WTC11 (cell line): ENCODE measurements at regions not wholly inside any gene's neighbourhood (a gene's known extent, or its start where the extent isn't known, plus 50 kb on each side); places are given as distances from the start of the nearest gene placed in this dataset.

Experiments
- ATAC-seq: fragments of 200-7000 bp; cut with Tn5 transposase; 2 replicates; pipeline ENCODE4 v1.10.0; 2021; ENCODE audit warnings: mild to moderate bottlenecking, moderate library complexity
- CTCF ChIA-PET: fragments of 300-600 bp; sonication (Branson Sonifier 250); formaldehyde crosslinking; loops from one replicate; lab custom pipeline; 2021; ENCODE audit warnings: antibody characterized with exemption; lab: Charles Lee
- POLR2A ChIA-PET: fragments of 350-600 bp; sonication (Branson Sonifier 250); formaldehyde crosslinking; loops from one replicate; lab custom pipeline; 2021; ENCODE audit warnings: antibody characterized with exemption; lab: Charles Lee
- DNase-seq: peaks from one replicate; pipeline ENCODE4 v3.0.0; 2021; ENCODE audit warnings: low spot score
- H3K27ac Mint-ChIP-seq: 2 replicates; pipeline ENCODE4 v1.8.0; 2021; ENCODE audit warnings: mixed read lengths
- H3K27me3 Mint-ChIP-seq: 2 replicates; pipeline ENCODE4 v1.8.0; 2021; ENCODE audit warnings: low read depth, mild to moderate bottlenecking, moderate library complexity, mixed read lengths
- H3K36me3 Mint-ChIP-seq: 2 replicates; pipeline ENCODE4 v1.8.0; 2021; ENCODE audit warnings: mixed read lengths
- H3K4me1 Mint-ChIP-seq: 2 replicates; pipeline ENCODE4 v1.8.0; 2022; ENCODE audit warnings: mixed read lengths
- H3K4me3 Mint-ChIP-seq: 2 replicates; pipeline ENCODE4 v1.8.0; 2021; ENCODE audit warnings: mild to moderate bottlenecking, moderate library complexity, mixed read lengths
- H3K9me3 Mint-ChIP-seq: 2 replicates; pipeline ENCODE4 v1.8.0; 2021; ENCODE audit warnings: mixed read lengths
- ATF2 ChIP-seq: sonication (generic); formaldehyde crosslinking; IDR thresholded peaks from 2 replicates; pipeline ENCODE4 v1.8.1; 2022; ENCODE audit warnings: low read depth, missing genetic modification reagents, borderline replicate concordance
- ATF3 ChIP-seq: sonication (generic); formaldehyde crosslinking; conservative IDR thresholded peaks from 2 replicates; pipeline ENCODE4 v1.8.1; 2022; ENCODE audit warnings: mild to moderate bottlenecking, missing genetic modification reagents
- E2F1 ChIP-seq: sonication (generic); formaldehyde crosslinking; IDR thresholded peaks from 2 replicates; pipeline ENCODE4 v1.8.0; 2022; ENCODE audit warnings: mild to moderate bottlenecking, missing genetic modification reagents
- E2F4 ChIP-seq: sonication (generic); formaldehyde crosslinking; IDR thresholded peaks from 2 replicates; pipeline ENCODE4 v1.8.1; 2022; ENCODE audit warnings: low read depth, mild to moderate bottlenecking, moderate library complexity, missing genetic modification reagents, borderline replicate concordance
- ESRRA ChIP-seq: sonication (generic); formaldehyde crosslinking; IDR thresholded peaks from 2 replicates; pipeline ENCODE4 v1.8.1; 2022; ENCODE audit warnings: mild to moderate bottlenecking, missing genetic modification reagents, borderline replicate concordance
- ETV6 ChIP-seq: sonication (generic); formaldehyde crosslinking; IDR thresholded peaks from 2 replicates; pipeline ENCODE4 v1.8.1; 2022; ENCODE audit warnings: mild to moderate bottlenecking, missing genetic modification reagents
- GABPB1 ChIP-seq: sonication (generic); formaldehyde crosslinking; IDR thresholded peaks from 2 replicates; pipeline ENCODE4 v1.8.1; 2023; ENCODE audit warnings: mild to moderate bottlenecking, missing genetic modification reagents
- IRF1 ChIP-seq: sonication (generic); formaldehyde crosslinking; IDR thresholded peaks from 2 replicates; pipeline ENCODE4 v1.8.0; 2023; ENCODE audit warnings: missing genetic modification reagents
- IRF2 ChIP-seq: sonication (generic); formaldehyde crosslinking; IDR thresholded peaks from 2 replicates; pipeline ENCODE4 v1.8.0; 2022; ENCODE audit warnings: low read depth, missing genetic modification reagents, borderline replicate concordance
- JUN ChIP-seq: sonication (generic); formaldehyde crosslinking; IDR thresholded peaks from 2 replicates; pipeline ENCODE4 v1.8.0; 2023; ENCODE audit warnings: mild to moderate bottlenecking, missing genetic modification reagents
- MLX ChIP-seq: sonication (generic); formaldehyde crosslinking; IDR thresholded peaks from 2 replicates; pipeline ENCODE4 v1.8.1; 2023; ENCODE audit warnings: mild to moderate bottlenecking, missing genetic modification reagents, moderate library complexity
- MXD4 ChIP-seq: fragments of 250-450 bp; sonication (Bioruptor Pico); IDR thresholded peaks from 2 replicates; pipeline ENCODE4 v1.8.0; 2021; ENCODE audit warnings: mild to moderate bottlenecking, moderate library complexity, borderline replicate concordance
- NR1H2 ChIP-seq: sonication (generic); formaldehyde crosslinking; IDR thresholded peaks from 2 replicates; pipeline ENCODE4 v1.9.0; 2021; ENCODE audit warnings: mild to moderate bottlenecking, moderate library complexity, missing genetic modification reagents
- NR3C1 ChIP-seq: sonication (generic); formaldehyde crosslinking; conservative IDR thresholded peaks from 2 replicates; pipeline ENCODE4 v1.8.1; 2023; ENCODE audit warnings: low read depth, mild to moderate bottlenecking, missing genetic modification reagents
- OVOL2 ChIP-seq: fragments of 250-450 bp; sonication (Bioruptor Pico); IDR thresholded peaks from 2 replicates; pipeline ENCODE4 v1.9.0; 2021; ENCODE audit warnings: mild to moderate bottlenecking, borderline replicate concordance
- RELA ChIP-seq: sonication (generic); formaldehyde crosslinking; IDR thresholded peaks from 2 replicates; pipeline ENCODE4 v1.8.1; 2022; ENCODE audit warnings: missing genetic modification reagents, mild to moderate bottlenecking, borderline replicate concordance
- TEAD4 ChIP-seq: sonication (generic); formaldehyde crosslinking; IDR thresholded peaks from 2 replicates; pipeline ENCODE4 v1.8.0; 2022; ENCODE audit warnings: mild to moderate bottlenecking, missing genetic modification reagents
- TP53 ChIP-seq: sonication (generic); formaldehyde crosslinking; IDR thresholded peaks from 2 replicates; pipeline ENCODE4 v1.8.1; 2023; ENCODE audit warnings: mild to moderate bottlenecking, missing genetic modification reagents
- USF1 ChIP-seq: sonication (generic); formaldehyde crosslinking; IDR thresholded peaks from 2 replicates; pipeline ENCODE4 v1.8.0; 2022; ENCODE audit warnings: mild to moderate bottlenecking, missing genetic modification reagents
- ZNF138 ChIP-seq: sonication (generic); formaldehyde crosslinking; conservative IDR thresholded peaks from 2 replicates; pipeline ENCODE4 v1.8.1; 2022; ENCODE audit warnings: mild to moderate bottlenecking, moderate library complexity, missing genetic modification reagents
- ZNF232 ChIP-seq: sonication (generic); formaldehyde crosslinking; IDR thresholded peaks from 2 replicates; pipeline ENCODE4 v1.8.0; 2022; ENCODE audit warnings: mild to moderate bottlenecking, missing genetic modification reagents
- ZNF416 ChIP-seq: fragments of 250-450 bp; sonication (Bioruptor Pico); IDR thresholded peaks from 2 replicates; pipeline ENCODE4 v1.9.0; 2021; ENCODE audit warnings: mild to moderate bottlenecking, inconsistent platforms
- ZNF423 ChIP-seq: fragments of 250-450 bp; sonication (Bioruptor Pico); IDR thresholded peaks from 2 replicates; pipeline ENCODE4 v2.1.2; 2022; ENCODE audit warnings: mild to moderate bottlenecking, moderate library complexity
- ZNF512 ChIP-seq: sonication (generic); formaldehyde crosslinking; IDR thresholded peaks from 2 replicates; pipeline ENCODE4 v1.8.1; 2022; ENCODE audit warnings: missing genetic modification reagents, borderline replicate concordance
- ZSCAN18 ChIP-seq: fragments of 250-450 bp; sonication (Bioruptor Pico); IDR thresholded peaks from 2 replicates; pipeline ENCODE4 v2.1.2; 2022; ENCODE audit warnings: mild to moderate bottlenecking, moderate library complexity

- Mint-ChIP-seq H3K4me1 (peaks cover 21% of the 10 kb centered on the region), H3K27me3 (no peaks in the 10 kb centered on the region), H3K36me3 (no peaks in the 10 kb centered on the region), H3K4me3 (no peak overlapping the region), H3K27ac (no peak overlapping the region), H3K9me3 (no peaks in the 10 kb centered on the region)
- TF ChIP-seq NR3C1, result no peak
- 0 out of 2 replicates have a peak, but pooled peaks have one; percentile 9 for TF ChIP-seq ZNF423
- CTCF ChIA-PET, result no interaction called here
- POLR2A ChIA-PET, result no interaction called here
- DNase-seq, result peak; percentile 27
- ATAC-seq, result peak; percentile 74
Observed at GRCh38 chr4:58093352-58093751, 983.2 kb upstream of the IGFBP7 start.

- peaks cover 8% of the 10 kb centered on the region for H3K9me3 Mint-ChIP-seq
- peaks cover 21% of the 10 kb centered on the region for H3K4me1 Mint-ChIP-seq
- H3K27ac Mint-ChIP-seq, result no peak overlapping the region
- peaks cover 6% of the 10 kb centered on the region for H3K36me3 Mint-ChIP-seq
- no peak for DNase-seq
- CTCF ChIA-PET, result no interaction called here
- POLR2A ChIA-PET, result no interaction called here
- H3K4me3 Mint-ChIP-seq, result no peak overlapping the region
- no peak for TF ChIP-seq MLX (CRISPR knock-in tag)
- TF ChIP-seq ZNF416 (CRISPR knock-in tag), result no peak
- no peak for TF ChIP-seq ATF2 (CRISPR knock-in tag)
- TF ChIP-seq OVOL2 (CRISPR knock-in tag), result no peak
- TF ChIP-seq TP53 (CRISPR knock-in tag), result no peak
- no peak for TF ChIP-seq E2F1 (CRISPR knock-in tag)
- TF ChIP-seq ZSCAN18 (CRISPR knock-in tag), result no peak
- no peak for TF ChIP-seq E2F4 (CRISPR knock-in tag)
- TF ChIP-seq IRF2 (CRISPR knock-in tag), result no peak
- no peak for TF ChIP-seq RELA (CRISPR knock-in tag)
- no peak for TF ChIP-seq ZNF232 (CRISPR knock-in tag)
- no peak for TF ChIP-seq JUN (CRISPR knock-in tag)
- no peak for TF ChIP-seq ESRRA (CRISPR knock-in tag)
- no peak for TF ChIP-seq ZNF138 (CRISPR knock-in tag)
- TF ChIP-seq TEAD4 (CRISPR knock-in tag), result no peak
- no peak for TF ChIP-seq NR1H2 (CRISPR knock-in tag)
- no peak for TF ChIP-seq ETV6 (CRISPR knock-in tag)
- ATAC-seq, result no peak
- H3K27me3 Mint-ChIP-seq, result no peaks in the 10 kb centered on the region
Observed at GRCh38 chr4:58090539-58090938, 980.4 kb upstream of the IGFBP7 start.

GRCh38 chr4:58081356-58081755 lies 971.2 kb upstream of the IGFBP7 start:
- H3K4me1 Mint-ChIP-seq, result peaks cover 6% of the 10 kb centered on the region; the same call in 1 of the 2 replicates
- CTCF ChIA-PET, result no interaction called here
- no peak overlapping the region for H3K4me3 Mint-ChIP-seq
- no peaks in the 10 kb centered on the region for H3K27me3 Mint-ChIP-seq
- H3K27ac Mint-ChIP-seq, result no peak overlapping the region
- ATAC-seq, result no peak
- DNase-seq, result no peak
- POLR2A ChIA-PET, result no interaction called here
- H3K9me3 Mint-ChIP-seq, result peaks cover 13% of the 10 kb centered on the region
- peaks cover 10% of the 10 kb centered on the region for H3K36me3 Mint-ChIP-seq
- TF ChIP-seq GABPB1, result no peak
- TF ChIP-seq IRF1 (CRISPR knock-in tag), result no peak
- TF ChIP-seq MXD4 (CRISPR knock-in tag), result no peak
- no peak for TF ChIP-seq ZNF512 (CRISPR knock-in tag)
- no peak for TF ChIP-seq USF1 (CRISPR knock-in tag)
- no peak for TF ChIP-seq ATF3
